NCI-H345 (cell line): ENCODE measurements at regions not wholly inside any gene's neighbourhood (a gene's known extent, or its start where the extent isn't known, plus 50 kb on each side); places are given as distances from the start of the nearest gene placed in this dataset.
A peak's percentile ranks its signal among the peaks of the same experiment; 100 is the strongest.

ENCODE experiments used
- DNase-seq: peaks from one replicate; lab custom pipeline; 2025; lab: John Stamatoyannopoulos, UW

DNA sequence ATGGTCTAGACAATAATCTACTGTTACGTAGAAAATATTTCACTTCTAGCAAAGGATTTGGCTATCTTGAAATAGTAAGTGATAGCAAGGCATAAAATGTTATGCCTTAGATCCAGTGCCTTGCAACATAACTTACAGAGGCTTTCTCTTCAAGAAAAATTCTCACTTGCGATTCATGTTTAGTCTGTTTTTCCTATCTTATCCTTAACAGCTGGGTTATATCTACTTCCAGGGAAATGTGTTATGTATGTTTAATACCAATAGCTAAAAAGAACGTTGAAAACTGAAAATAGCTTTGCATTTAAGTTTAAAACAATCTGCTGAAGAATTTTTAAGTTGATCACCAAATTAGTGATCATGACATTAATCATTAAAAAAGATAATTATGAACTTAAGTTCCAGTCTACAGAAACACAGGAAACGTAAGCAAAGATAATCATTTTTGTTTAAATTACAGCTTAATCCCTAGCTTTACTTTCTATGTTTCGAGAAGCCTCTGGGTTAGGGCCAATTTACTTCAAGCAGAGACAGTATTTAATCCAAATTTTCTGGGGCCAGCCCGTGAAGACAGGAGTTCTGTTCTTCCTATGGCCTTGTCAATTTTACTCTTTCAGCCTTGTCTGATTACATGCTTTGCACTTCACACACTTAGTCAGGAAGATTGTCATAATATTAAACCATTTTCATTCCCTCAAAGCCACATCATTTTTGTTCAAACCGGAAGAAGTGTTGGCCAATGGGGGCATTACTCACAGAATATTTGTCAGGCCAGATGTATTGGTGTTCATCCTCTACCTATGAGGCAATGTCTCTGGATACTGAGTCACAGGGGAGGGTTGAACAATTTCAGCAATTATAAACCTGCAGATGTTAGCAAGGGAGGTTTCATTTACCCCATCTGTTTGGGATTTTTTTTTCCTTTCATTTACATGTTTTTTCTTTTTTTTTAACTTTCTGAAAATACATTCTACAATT, 1132.9 kb upstream of the ZEB2 start:
- no peak for DNase-seq

DNA sequence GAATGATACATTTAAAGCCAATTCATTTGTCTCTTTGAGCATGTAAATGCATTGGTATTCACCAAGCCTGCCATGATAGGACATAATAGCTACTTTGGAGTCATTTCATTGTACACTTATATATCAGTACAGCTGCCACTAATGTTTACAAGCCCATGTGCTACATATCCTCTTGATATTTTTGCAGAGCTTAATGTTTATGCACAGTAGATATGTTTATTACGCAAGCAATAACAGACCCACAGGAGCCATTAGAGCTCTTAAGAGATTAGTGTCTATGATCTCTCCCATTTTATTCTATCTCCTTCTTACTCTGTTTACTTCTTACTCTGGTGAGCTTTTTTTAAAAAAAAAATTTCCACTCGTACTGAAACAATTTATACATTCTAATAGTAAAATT, 1132.1 kb upstream of the ZEB2 start:
- no peak for DNase-seq

DNA sequence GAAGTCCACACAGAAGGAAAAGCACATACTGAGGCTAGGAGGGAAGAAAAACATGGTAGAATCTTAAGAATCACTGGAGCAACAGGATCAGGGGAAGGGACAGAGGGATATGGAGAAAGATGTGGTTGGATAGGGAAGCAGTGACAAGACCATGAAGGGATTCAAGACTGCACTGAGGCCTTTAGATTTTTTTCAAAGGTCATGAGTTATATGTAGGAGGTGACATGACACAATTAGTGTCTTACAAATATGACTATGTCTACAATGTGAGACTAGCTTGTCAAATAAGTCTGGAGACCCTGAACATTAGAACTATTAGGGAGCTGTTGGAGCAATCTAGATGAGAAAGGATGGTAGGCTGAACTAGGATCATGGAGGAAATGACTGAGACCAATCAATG, 1130.3 kb upstream of the ZEB2 start:
- DNase-seq, result no peak

DNA sequence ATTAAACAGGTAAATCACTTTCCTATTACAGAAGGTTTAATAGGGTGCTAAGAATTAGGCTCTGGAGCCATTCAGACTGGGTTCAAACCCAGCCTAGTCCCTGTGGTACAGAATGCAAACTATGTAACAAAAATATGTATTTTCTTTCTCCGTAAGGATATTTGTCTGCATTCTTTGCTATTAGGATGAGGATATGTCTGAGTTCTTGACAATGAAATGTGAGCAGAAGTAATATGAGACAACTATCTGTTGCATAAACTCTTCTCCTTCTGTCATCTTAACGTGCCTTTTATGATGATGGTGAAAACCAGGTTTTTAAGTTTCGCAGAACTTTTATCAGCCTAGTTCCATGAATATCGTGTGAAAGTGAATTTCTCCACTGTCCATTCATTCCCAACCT, 1129.1 kb upstream of the ZEB2 start:
- DNase-seq, result no peak

DNA sequence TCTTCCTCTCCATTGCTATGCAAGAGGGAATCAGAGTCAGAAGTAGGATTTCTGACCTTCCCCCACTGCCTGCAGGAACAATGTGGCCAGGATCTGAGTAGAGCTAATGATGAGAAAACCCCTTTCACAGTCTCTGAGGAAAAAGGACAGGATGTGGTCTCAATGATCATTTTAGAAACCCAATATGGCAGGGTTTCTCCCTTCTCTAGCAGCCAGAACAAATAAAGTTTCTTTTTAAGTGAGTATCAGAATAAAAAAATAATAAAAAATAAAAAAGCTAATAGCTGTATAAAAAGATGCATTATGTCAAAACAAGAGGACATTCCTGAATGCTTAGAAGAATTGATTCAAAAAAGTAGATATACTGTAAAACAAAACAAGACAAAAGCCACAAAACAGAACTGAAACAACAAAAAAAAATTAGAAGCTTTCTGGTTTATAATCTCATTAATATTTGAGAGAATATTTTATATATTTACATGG, 1124.9 kb upstream of the ZEB2 start:
- no peak for DNase-seq

DNA sequence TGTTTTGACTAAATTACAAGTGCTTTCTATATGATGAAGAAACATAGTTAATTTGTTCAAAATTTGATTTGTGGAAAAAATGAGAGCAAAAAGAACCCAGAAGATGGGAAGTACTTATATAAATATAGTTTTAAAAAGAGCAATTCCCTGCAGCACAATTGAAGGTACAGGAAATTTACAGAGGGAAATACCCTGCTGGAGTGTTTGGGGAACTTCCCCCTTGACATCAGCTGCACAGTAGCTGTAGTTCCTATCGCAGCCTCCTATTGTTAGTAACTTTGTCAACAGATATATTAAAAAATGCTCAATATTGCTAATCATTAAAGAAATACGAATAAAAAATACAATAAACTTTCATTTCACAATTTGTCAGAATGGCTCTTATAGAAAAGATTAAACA, 1118.8 kb upstream of the ZEB2 start:
- no peak for DNase-seq

DNA sequence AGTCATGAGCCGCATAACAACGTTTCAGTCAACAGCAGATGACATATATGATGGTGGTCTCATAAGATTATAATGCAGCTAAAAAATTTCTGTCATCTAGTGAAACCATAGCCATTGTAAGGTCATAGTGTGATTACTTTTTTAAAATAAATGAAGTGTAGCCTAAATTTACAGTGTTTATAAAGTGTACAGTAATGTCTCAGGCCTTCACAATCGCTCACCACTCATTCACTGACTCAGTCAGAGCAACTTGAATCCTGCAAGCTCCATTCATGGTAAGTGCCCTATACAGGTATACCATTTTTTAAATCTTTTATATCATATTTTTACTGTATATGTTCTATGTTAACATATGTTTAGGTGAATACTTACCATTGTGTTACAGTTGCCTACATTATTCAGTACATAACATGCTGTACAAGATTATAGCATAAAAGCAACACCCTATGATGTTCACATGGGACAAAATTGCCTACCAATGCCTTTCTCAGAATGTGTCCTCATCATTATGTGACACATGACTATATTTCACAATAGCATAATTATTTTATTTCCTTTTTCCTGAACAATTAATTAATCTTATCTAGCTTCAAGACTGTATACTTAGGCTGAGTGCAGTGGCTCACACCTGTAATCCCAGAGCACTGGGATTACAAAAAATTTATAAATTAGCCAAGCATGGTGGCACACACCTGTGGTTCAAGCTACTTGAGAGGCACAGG, 1115.9 kb upstream of the ZEB2 start:
- DNase-seq, result no peak

DNA sequence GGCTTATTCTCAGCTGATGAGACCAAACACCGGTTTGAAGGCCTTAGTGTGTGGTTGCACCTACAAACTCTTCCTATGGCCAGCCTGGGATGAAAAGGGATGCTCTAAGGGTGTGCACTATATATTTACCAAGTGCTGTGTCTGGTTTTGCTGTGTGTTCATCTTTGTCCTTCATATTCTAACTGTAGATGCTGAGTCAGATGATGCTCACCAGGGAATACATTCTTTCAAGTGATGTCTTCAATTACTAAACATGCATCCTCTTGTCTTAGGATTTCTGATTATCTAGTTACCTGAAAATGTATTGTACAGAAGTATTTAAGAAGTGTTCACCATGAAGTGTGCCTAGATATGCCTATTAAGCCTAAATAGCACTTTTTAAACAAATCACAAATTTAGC, 1111.6 kb upstream of the ZEB2 start:
- DNase-seq, result no peak

DNA sequence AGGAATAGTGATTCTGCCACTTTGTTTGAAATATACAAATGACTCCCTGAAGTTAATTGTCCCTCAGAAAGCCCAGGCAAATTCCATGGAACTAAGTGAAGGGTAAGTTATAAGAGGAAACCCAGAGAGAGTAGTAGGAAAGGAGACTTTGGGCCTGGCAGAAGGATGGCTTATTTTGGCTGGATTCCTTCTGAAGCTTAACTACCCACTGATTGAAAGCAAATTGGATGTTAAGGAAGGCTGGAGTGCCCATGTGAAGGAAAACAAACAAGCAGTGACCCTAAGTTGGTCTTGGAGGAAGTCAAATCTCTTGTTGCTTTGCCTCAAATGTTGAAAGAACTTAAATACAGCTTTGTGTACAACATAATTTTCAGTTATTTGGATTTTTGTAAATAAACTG, 1106.4 kb upstream of the ZEB2 start:
- DNase-seq, result no peak

DNA sequence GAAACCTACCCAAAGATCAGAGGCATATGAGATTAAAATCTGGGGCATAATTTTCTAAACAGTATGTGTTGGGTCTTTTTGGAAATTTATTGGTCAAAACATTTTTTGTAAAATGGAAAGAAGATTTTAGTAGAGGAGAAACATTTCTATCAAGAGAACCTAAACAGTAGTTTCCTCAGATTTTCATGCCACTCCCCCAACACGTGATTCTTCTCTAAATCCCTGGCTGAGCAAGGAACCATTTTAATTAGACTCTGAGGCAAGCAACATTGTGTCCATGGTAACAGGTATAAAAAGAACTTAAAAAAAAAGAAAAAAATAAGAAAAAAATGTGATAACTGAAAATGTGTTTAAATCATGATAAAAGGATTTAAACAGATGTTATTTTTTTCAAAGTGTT, 1105.2 kb upstream of the ZEB2 start:
- no peak for DNase-seq

DNA sequence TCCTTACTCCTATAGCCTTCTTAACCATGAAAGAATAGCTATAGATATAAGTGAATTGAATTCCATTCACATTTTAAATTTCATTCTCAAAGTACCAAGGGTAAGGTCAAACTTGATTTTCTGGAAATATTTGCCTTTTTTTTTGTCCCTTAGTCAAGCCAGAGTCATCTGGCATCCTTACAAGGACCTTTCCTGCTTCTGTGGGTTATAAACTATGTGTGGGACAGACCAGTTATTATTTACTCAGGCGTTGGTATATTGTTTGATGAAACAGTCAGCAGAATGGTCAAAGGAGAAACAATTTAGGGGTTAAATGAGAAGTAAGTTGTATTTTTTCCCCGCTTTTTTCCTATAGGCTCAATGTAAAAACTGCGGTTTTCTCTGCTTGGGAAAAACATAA, 1103.2 kb upstream of the ZEB2 start:
- DNase-seq, result no peak

DNA sequence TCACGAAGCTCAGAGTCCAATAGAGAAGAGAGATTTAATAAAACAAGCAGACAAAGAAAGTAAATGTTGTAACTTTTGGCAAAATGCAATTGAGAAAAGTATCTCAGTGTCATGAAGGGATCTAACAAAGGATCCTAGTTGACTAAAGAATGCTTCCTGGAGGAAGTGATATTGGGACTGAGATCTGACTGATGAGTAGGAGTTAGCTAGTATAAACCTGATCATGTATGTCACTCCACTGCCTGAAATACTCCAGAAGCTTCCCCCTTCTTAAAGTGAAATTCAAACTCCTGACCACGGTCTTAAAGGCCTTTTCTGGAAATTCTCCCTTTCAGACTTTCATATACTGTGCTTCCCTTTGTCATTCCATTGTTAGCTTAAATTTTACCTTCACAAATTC, 1102.4 kb upstream of the ZEB2 start:
- DNase-seq, result no peak

DNA sequence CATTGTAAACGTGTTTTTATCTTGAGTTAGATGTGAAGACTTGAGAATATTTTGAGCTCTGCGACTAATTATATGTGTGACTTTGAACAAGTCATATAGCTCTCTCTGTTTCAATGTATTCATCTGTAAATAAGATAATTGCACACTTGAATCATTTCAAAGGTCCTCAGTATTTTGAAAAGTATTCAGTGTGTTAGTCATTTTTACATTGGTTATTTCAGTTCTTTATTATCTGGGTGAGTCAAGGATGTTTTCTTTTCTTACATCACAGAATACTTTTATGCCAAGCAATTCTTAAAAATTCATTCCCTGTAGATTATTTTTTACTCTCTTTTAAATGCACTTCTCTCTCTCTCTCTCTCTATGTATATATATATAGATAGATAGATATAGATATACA, 1098.0 kb upstream of the ZEB2 start:
- no peak for DNase-seq

DNA sequence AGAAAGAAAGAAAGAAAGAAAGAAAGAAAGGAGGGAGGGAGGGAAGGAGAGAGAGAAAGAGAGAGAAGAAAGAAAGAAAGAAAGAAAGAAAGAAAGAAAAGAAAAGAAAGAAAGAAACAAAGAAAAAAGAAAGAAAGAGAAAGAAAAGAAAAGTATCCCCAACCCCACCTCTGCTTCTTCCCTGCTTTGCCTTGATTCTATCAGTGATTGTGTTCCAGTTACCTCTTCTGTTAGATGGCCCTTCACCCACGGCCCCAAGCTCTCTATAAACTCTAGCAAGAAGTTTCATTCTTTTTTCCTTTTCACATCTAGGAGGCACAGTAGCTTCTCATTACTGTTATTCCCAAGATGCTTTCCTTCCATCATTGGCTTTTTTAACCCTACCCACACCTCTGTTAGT, 1097.5 kb upstream of the ZEB2 start:
- DNase-seq, result no peak

DNA sequence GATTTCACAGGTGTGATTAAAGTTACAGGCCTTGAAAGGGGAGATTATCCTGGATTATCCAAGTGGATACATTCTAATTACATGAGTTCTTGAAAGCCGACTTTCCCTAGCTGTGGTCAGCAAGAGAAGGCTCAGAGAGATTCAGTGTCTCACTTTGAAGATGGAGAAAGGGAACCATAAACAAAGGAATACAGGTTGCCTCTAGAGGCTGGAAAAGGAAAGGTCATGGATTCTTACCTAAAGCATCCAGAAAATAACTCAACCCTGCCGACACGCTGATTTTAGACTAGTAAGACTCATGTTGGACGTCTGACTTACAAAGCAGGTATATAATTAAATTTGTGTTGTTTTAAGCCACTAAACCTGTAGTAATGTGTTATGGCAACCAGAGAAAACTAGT, 1095.7 kb upstream of the ZEB2 start:
- no peak for DNase-seq

DNA sequence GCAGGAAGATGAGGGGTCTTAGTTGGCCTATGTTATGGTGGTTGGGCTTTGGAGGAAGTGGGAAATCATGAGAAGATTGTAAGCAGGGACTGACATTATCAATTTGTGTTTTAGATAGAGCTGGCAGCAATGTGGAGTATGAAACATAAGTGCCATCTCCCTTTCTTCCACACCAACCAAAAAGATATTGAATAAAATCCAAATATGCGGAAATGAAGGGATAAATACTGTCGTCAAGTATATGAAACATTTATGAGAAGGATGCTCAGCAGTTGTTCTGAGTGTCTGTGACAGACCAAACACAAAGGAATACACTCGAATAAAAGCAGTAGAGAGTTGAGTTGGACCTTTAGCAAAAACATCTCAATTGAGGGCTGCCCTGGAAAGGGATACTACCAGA, 1090.0 kb upstream of the ZEB2 start:
- no peak for DNase-seq

DNA sequence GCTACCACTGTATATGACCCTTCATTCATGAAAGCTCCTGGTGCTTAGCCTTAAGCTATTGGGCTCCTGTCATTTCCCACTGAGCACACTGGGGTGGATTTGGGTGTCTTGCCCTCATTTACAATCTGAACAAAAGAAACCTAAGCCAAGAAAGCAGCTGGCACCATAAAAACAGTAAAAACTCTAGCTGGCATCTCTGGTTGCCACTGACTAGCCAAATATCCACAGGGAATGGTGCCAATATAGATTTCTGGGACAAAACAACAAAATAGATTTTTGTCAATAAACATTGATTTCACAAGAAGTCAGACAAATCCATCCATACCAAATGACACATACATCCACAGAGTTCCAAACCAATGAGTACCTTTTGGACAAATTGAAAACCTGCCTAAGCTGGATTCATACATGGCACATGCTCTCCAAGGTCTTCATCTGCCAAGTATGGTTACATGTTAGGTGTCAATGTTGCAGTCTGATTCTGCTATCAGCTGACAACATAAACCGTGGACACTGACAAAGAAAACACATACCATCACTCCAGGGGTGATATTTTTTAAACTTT, 1081.5 kb upstream of the ZEB2 start:
- peak; percentile 48 for DNase-seq

DNA sequence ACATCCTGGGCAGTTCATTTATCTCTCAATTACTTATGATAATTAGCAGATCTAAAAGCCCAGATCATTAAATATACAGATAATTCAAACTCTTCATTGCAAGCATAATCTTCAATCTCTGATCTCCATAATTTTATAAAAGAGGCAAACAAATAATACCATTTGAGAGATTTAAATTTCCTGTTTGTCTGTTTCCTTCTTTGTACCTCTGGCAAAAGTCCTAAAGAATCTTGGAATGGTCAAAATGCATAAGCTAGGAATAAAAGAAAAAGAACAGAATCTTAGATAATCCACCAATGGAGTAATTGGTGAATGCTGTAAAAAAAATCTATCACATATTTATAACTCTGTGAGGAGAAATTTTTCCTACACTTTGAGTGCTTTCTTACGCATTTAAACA, 1080.9 kb upstream of the ZEB2 start:
- DNase-seq, result no peak

DNA sequence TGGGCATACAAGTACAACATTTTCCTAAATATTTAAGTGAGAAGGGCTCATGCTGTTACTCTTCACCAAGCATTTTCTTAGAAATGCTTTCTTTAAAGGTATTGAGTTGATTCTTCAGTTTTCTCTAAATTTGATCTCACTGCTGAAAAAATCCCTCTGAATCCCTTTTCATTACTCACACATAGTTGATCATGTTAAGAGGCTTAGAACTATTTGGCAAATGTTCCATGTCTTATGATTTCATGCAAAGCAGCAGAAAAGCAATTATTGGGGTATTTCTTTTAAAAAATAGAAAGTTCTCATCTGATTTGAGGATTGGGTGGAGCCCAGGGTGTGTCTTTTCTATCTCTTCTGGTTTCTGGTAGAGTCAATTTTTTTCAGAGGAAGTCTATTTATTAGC, 1079.8 kb upstream of the ZEB2 start:
- DNase-seq, result no peak

DNA sequence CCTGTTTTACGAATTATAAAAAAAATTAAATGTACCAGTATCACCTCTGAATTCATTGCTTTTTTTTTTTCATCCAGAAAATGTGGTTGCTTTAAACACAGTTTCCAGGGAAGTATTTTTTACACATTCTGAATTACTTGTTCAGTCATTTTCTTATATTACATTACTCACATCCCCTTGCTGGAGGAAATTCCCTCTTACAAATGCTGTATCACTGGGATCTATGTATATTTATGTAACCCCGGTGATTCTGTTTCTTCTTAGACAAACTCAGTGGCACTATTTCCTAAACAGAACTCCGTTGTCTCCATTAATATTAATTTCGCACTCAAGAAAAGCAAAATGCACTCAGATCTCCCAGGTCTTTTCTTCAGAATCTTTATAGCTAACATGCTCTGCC, 1078.5 kb upstream of the ZEB2 start:
- no peak for DNase-seq

DNA sequence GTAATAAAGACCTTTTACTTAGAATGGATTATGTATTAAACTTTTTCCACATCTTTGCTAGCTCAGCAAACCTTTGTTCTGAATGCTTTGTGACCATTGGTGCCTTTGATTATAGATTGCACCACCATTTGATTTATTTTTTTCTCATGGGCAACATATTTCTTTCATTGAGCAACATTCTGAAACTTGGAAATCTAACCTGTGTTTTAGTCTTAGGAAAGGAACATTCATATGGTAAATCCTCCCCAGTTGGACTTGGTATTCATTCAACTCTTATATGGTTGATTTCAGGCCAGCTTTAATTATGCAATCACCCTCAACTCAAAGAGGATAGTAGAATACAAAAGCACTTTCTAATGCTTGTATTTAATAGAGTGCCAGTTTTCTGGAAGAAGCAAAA, 1077.9 kb upstream of the ZEB2 start:
- no peak for DNase-seq

DNA sequence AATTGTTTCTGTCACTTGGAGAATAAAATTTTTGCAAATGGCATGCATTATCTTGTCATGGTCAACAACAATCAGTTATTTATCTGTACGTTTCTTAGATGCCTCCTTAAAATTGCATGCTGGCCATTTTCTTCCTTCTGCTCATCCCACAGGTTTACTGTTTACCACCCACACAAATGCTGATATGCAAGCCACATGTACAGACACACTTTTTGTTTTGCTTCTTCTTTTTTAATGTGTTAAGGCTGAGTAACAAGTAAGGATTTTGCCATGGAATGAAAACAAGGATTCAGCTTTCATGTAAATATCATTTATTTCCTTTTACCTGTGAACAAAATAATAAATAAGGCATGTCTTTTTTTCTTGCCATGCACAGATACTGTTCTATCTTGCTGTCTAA, 1077.1 kb upstream of the ZEB2 start:
- DNase-seq, result no peak

DNA sequence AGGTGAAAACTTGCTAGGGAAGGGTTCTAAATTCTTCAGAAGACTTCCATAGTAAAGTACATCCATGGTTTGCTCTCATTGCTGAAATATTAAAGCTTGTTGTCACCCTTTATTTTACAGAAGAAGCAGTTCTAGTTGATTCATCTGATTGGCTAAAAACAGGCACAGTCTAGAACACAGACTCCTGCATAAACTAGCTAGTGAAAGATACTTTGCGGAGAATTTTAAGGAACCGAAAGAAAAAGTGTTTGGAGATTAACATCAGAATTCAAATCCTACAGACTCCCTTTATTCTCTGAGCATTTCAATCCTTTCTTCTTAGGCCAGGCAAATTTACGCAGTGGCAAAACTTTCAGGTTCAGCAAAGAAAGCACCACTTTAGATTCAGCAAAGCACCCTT, 1076.5 kb upstream of the ZEB2 start:
- no peak for DNase-seq
